K562 (cell line): ENCODE measurements at regions not wholly inside any gene's neighbourhood (a gene's known extent, or its start where the extent isn't known, plus 50 kb on each side); places are given as distances from the start of the nearest gene placed in this dataset.
A peak's percentile ranks its signal among the peaks of the same experiment; 100 is the strongest.

Experiments used
- ARNT ChIP-seq, 2 experiments: fragments of 450-650 bp; IDR thresholded peaks; 2 replicates each; pipeline ENCODE4 v1.6.1; 2016; ENCODE audit warnings: mild to moderate bottlenecking in 1 of 2
- ATF3 ChIP-seq, 2 experiments: fragments of 450-650 bp in 1 of 2; sonication (generic) in 1 of 2; formaldehyde crosslinking in 1 of 2; IDR thresholded peaks in 1 of 2; conservative IDR thresholded peaks in 1 of 2; 2 replicates each; pipeline versions ENCODE4 v1.6.1 to v1.8.1; 2016 to 2023; ENCODE audit warnings: mild to moderate bottlenecking in 2 of 2, moderate library complexity in 2 of 2, inconsistent platforms in 1 of 2, missing genetic modification reagents in 1 of 2
- CTCFL ChIP-seq: IDR thresholded peaks from 2 replicates; pipeline ENCODE4 v1.6.1; 2011; ENCODE audit warnings: borderline replicate concordance, low read depth, mild to moderate bottlenecking, moderate library complexity, low read length; ENCODE audit not compliant: insufficient read depth, poor library complexity, severe bottlenecking
- TCF15 ChIP-seq: fragments of 250-450 bp; sonication (Bioruptor Pico); IDR thresholded peaks from 2 replicates; pipeline ENCODE4 v1.8.0; 2022; ENCODE audit warnings: moderate library complexity, mild to moderate bottlenecking, inconsistent platforms
- ZBTB40 ChIP-seq, 2 experiments: fragments of 450-650 bp in 1 of 2; sonication (generic) in 1 of 2; formaldehyde crosslinking in 1 of 2; IDR thresholded peaks; 2 replicates each; pipeline versions ENCODE4 v1.7.1 to v1.9.0; 2016 to 2022; ENCODE audit warnings: inconsistent platforms in 1 of 2, mild to moderate bottlenecking in 1 of 2, missing genetic modification reagents in 1 of 2
- ZNF24 ChIP-seq: fragments of 450-650 bp; IDR thresholded peaks from 2 replicates; pipeline ENCODE4 v1.6.1; 2016
- TF ChIP-seq, protein P1 (sequence below): fragments of 450-650 bp; IDR thresholded peaks from 2 replicates; pipeline ENCODE4 v1.6.1; 2018; ENCODE audit not compliant: partially characterized antibody

DNA sequence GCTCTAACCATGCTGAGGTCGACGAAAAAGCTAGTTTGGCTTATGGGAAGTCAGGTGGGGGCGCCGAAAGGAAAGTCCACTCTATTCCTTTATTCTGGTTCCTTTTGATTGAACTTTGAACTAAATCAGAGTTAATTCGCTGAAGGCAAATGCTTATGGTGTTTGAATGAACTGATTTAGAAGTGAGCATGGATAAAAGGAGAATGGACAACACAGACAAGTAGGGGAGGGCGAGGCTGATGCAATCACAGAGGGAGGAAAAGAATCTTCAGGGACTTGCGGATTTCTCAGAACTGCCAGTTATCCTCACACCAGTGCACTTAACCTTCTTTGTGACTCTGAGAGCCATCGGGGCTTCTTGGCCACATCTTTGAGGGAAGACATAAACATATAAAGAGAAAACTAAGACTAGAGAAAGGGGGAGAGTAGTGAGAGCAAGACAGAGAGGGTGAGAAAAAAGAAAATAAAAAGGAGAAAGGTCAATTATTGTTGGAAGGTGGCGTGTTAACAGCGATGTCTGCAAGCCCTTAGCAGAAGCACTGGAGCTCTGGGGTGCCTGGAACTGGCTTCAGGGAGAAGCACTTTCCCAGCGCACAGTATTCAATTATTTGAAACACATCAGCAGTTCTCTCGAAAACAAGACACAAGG is 59.2 kb downstream of the PABIR2 start (continued):
- TF ChIP-seq ZBTB40 (IDR thresholded peaks at IDR 0.05) (no peak), ZBTB40 (CRISPR knock-in tag; IDR thresholded peaks at IDR 0.05) (no peak), TCF15 (CRISPR knock-in tag) (no peak), CTCFL (no peak), ATF3 (IDR thresholded peaks at IDR 0.05) (peak; percentile 88), ATF3 (CRISPR knock-in tag; conservative IDR thresholded peaks at IDR 0.05) (no peak), ARNT (IDR thresholded peaks at IDR 0.05) (no peak), ZNF24 (0 out of 2 replicates have a peak, but pooled peaks have one; percentile 7)
- TF ChIP-seq, protein P1, sequence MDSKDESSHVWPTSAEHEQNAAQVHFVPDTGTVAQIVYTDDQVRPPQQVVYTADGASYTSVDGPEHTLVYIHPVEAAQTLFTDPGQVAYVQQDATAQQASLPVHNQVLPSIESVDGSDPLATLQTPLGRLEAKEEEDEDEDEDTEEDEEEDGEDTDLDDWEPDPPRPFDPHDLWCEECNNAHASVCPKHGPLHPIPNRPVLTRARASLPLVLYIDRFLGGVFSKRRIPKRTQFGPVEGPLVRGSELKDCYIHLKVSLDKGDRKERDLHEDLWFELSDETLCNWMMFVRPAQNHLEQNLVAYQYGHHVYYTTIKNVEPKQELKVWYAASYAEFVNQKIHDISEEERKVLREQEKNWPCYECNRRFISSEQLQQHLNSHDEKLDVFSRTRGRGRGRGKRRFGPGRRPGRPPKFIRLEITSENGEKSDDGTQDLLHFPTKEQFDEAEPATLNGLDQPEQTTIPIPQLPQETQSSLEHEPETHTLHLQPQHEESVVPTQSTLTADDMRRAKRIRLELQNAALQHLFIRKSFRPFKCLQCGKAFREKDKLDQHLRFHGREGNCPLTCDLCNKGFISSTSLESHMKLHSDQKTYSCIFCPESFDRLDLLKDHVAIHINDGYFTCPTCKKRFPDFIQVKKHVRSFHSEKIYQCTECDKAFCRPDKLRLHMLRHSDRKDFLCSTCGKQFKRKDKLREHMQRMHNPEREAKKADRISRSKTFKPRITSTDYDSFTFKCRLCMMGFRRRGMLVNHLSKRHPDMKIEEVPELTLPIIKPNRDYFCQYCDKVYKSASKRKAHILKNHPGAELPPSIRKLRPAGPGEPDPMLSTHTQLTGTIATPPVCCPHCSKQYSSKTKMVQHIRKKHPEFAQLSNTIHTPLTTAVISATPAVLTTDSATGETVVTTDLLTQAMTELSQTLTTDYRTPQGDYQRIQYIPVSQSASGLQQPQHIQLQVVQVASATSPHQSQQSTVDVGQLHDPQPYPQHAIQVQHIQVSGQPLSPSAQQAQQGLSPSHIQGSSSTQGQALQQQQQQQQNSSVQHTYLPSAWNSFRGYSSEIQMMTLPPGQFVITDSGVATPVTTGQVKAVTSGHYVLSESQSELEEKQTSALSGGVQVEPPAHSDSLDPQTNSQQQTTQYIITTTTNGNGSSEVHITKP = no peak
